ENCODE measurements at regions not wholly inside any gene's neighbourhood (a gene's known extent, or its start where the extent isn't known, plus 50 kb on each side); places are given as distances from the start of the nearest gene placed in this dataset.

- TF ChIP-seq CTCF (IDR thresholded peaks at IDR 0.05), result no peak
Measured at GRCh38 chr12:13924286-13924685, 57.1 kb downstream of the GRIN2B start.

- TF ChIP-seq CTCF (IDR thresholded peaks at IDR 0.05), result no peak
Measured at GRCh38 chr12:13918897-13919296, 62.5 kb downstream of the GRIN2B start.

- no peak for TF ChIP-seq CTCF (IDR thresholded peaks at IDR 0.05)
Measured at GRCh38 chr12:13915096-13915495, 66.3 kb downstream of the GRIN2B start.

- no peak for TF ChIP-seq CTCF (IDR thresholded peaks at IDR 0.05)
Measured at GRCh38 chr12:13913371-13913770, 68.0 kb downstream of the GRIN2B start.

- no peak for TF ChIP-seq CTCF (IDR thresholded peaks at IDR 0.05)
Measured at GRCh38 chr12:13911756-13912554, 69.4 kb downstream of the GRIN2B start.

GRCh38 chr12:13905794-13906193, 75.6 kb downstream of the GRIN2B start:
- no peak for TF ChIP-seq CTCF (IDR thresholded peaks at IDR 0.05)

- no peak for TF ChIP-seq CTCF (IDR thresholded peaks at IDR 0.05)
Measured at GRCh38 chr12:13900718-13901117, 80.7 kb downstream of the GRIN2B start.

- no peak for TF ChIP-seq CTCF (IDR thresholded peaks at IDR 0.05)
Measured at GRCh38 chr12:13897811-13898210, 83.6 kb downstream of the GRIN2B start.
